NCI-H526 (cell line): ENCODE measurements at regions not wholly inside any gene's neighbourhood (a gene's known extent, or its start where the extent isn't known, plus 50 kb on each side); places are given as distances from the start of the nearest gene placed in this dataset.

Source experiments
- DNase-seq, 2 experiments: peaks; one replicate each; lab custom pipeline; 2025; lab: John Stamatoyannopoulos, UW

- DNase-seq, result no peak
These were observed 313.2 kb upstream of the MME start for GRCh38 chr3:154766765-154767503.

- no peak for DNase-seq
These were observed 315.1 kb upstream of the MME start for GRCh38 chr3:154764856-154765640.

GRCh38 chr3:154762486-154762885 lies 317.6 kb upstream of the MME start:
- no peak for DNase-seq

GRCh38 chr3:154759966-154760365 lies 320.2 kb upstream of the MME start:
- no peak for DNase-seq

- peak in 1 of 2 experiments; percentile 71 for DNase-seq
These were observed 321.8 kb upstream of the MME start for GRCh38 chr3:154758109-154758868.

GRCh38 chr3:154753101-154753500 lies 323.1 kb upstream of the GPR149 start:
- DNase-seq, result no peak

- DNase-seq, result no peak
These were observed 319.5 kb upstream of the GPR149 start for GRCh38 chr3:154749514-154749913.

GRCh38 chr3:154745929-154746328 lies 315.9 kb upstream of the GPR149 start:
- peak; percentile 28 to 58 for DNase-seq

- DNase-seq, result no peak
These were observed 315.1 kb upstream of the GPR149 start for GRCh38 chr3:154745122-154745521.

GRCh38 chr3:154743418-154743817 lies 313.4 kb upstream of the GPR149 start:
- DNase-seq, result no peak

- no peak for DNase-seq
These were observed 304.5 kb upstream of the GPR149 start for GRCh38 chr3:154734468-154734867.

GRCh38 chr3:154730186-154730585 lies 300.2 kb upstream of the GPR149 start:
- DNase-seq, result peak in 1 of 2 experiments; percentile 29

- no peak for DNase-seq
These were observed 299.8 kb upstream of the GPR149 start for GRCh38 chr3:154729741-154730140.

GRCh38 chr3:154728285-154728684 lies 298.3 kb upstream of the GPR149 start:
- no peak for DNase-seq

- DNase-seq, result no peak
These were observed 290.9 kb upstream of the GPR149 start for GRCh38 chr3:154720921-154721320.

- no peak for DNase-seq
These were observed 288.1 kb upstream of the GPR149 start for GRCh38 chr3:154718053-154718452.

GRCh38 chr3:154716170-154716569 lies 286.2 kb upstream of the GPR149 start:
- DNase-seq, result no peak

GRCh38 chr3:154708554-154708953 lies 278.6 kb upstream of the GPR149 start:
- DNase-seq, result no peak

- DNase-seq, result no peak
These were observed 271.1 kb upstream of the GPR149 start for GRCh38 chr3:154701055-154701454.

GRCh38 chr3:154690413-154690812 lies 260.4 kb upstream of the GPR149 start:
- DNase-seq, result no peak

GRCh38 chr3:154684440-154684839 lies 254.4 kb upstream of the GPR149 start:
- DNase-seq, result no peak

- DNase-seq, result peak; percentile 27 to 47
These were observed 254.0 kb upstream of the GPR149 start for GRCh38 chr3:154684021-154684420.
